ENCODE measurements at regions not wholly inside any gene's neighbourhood (a gene's known extent, or its start where the extent isn't known, plus 50 kb on each side); places are given as distances from the start of the nearest gene placed in this dataset.

DNA sequence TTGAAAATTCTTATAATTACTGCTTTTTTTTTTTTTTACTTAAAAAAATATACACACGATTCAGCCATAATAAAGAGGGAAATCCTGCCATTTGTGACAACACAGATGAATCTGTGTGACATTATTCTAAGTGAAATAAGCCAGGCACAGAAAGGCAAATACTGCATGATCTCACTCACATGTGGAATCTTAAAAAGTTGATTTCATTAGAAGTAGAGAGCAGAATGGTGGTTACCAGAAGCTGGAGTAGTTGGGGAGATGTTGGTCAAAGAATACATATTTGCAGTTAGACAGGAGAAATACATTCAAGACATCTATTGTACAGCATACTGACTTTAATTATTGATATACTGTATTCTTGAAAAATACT, 116.2 kb downstream of the KLF12 start:
- no peaks in the 10 kb centered on the region for H3K9me3 ChIP-seq
- peaks cover 6% of the 10 kb centered on the region for H3K4me1 ChIP-seq
- no peak overlapping the region for H3K4me3 ChIP-seq
- ATAC-seq = no peak
- DNase-seq = no peak
- H3K27ac ChIP-seq = no peak overlapping the region
- no peaks in the 10 kb centered on the region for H3K27me3 ChIP-seq (ENCODE audit: insufficient read depth in 3 of 3, low read length in 2 of 3)
- TF ChIP-seq, protein P1, sequence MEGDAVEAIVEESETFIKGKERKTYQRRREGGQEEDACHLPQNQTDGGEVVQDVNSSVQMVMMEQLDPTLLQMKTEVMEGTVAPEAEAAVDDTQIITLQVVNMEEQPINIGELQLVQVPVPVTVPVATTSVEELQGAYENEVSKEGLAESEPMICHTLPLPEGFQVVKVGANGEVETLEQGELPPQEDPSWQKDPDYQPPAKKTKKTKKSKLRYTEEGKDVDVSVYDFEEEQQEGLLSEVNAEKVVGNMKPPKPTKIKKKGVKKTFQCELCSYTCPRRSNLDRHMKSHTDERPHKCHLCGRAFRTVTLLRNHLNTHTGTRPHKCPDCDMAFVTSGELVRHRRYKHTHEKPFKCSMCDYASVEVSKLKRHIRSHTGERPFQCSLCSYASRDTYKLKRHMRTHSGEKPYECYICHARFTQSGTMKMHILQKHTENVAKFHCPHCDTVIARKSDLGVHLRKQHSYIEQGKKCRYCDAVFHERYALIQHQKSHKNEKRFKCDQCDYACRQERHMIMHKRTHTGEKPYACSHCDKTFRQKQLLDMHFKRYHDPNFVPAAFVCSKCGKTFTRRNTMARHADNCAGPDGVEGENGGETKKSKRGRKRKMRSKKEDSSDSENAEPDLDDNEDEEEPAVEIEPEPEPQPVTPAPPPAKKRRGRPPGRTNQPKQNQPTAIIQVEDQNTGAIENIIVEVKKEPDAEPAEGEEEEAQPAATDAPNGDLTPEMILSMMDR (IDR thresholded peaks at IDR 0.05) = no peak
- WGBS, 3 donors = 92 to 94% (median 93%) methylated on average over 1 of the region's 1 CpG
- no peaks in the 10 kb centered on the region for H3K36me3 ChIP-seq (ENCODE audit: insufficient read depth in 1 of 2, low read depth in 1 of 2)
- intact Hi-C loops (cut with DNase I) = no loop called here

DNA sequence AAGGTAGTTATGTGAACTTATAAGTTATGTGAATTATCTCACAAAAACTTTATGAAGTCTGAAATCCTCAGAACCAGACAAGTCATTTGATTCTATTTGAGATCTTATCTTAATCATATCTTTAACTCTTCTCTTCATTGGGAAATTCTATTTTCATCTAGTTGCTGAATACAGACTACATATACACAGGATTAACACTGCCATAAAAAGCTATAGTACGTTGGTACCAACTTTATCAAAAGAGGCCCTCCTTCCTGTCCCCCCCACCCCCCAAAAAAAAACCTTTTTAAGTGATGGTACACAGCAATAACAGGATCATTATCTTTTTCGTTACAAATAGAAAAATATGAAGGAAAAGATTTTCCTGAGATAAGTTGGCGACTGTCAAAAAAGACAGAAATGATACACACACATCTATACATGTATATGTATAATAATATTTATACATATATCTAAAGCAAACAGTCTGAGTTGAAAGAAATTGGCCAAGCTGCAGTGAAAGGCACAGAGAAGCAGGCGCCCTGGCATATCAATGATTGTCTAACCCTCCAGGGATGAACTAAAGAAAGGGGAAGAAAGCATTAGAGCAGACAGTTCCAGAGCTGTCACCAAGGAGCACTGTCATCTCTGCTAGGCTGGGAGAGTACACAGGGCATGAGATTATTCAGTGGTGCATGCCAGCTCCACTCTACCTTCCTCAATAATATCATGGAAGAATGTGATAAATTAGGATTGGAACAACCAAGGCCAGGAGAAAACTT, 116.7 kb downstream of the KLF12 start:
- ATAC-seq = no peak
- Histone ChIP-seq H3K27ac (no peak overlapping the region), H3K9me3 (no peaks in the 10 kb centered on the region), H3K27me3 (ENCODE audit: insufficient read depth in 3 of 3, low read length in 2 of 3) (no peaks in the 10 kb centered on the region), H3K4me3 (no peak overlapping the region), H3K36me3 (ENCODE audit: insufficient read depth in 1 of 2, low read depth in 1 of 2) (no peaks in the 10 kb centered on the region), H3K4me1 (peaks cover 6% of the 10 kb centered on the region)
- no peak for DNase-seq
- WGBS, 3 donors = 82 to 91% (median 85%) methylated on average over 4 of the region's 4 CpGs
- intact Hi-C loops (cut with DNase I) = no loop called here
- TF ChIP-seq, protein P1 (IDR thresholded peaks at IDR 0.05) = no peak

DNA sequence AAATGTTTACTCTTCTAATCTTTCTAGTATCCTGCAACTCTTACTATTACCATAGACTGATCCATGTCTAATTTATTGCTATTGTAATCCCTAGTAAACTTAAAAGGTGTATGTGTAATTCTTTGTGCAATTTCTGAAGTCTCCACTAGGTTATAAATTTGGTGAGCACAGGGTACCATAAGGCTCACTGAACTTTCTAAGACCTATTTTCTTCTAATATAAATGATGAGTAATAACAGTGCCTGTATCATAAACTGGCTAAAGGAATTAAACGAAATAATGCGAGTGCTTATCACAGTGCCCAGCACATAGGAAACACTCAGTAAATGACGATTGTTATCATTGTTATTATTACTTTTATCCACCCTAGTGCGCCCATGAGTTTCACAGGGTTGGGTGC, 119.1 kb downstream of the KLF12 start:
- 97 to 99% (median 98%) methylated on average over 4 of the region's 4 CpGs for WGBS, 3 donors
- H3K27ac ChIP-seq = no peak overlapping the region
- H3K4me1 ChIP-seq = peaks cover 6% of the 10 kb centered on the region
- DNase-seq (no peak), ATAC-seq (no peak)
- no peaks in the 10 kb centered on the region for H3K36me3 ChIP-seq (ENCODE audit: insufficient read depth in 1 of 2, low read depth in 1 of 2)
- intact Hi-C loops (cut with DNase I) = no loop called here
- H3K4me3 ChIP-seq = no peak overlapping the region
- H3K9me3 ChIP-seq = no peaks in the 10 kb centered on the region
- H3K27me3 ChIP-seq (ENCODE audit: insufficient read depth in 3 of 3, low read length in 2 of 3) = no peaks in the 10 kb centered on the region
- TF ChIP-seq, protein P1 (IDR thresholded peaks at IDR 0.05) = no peak

DNA sequence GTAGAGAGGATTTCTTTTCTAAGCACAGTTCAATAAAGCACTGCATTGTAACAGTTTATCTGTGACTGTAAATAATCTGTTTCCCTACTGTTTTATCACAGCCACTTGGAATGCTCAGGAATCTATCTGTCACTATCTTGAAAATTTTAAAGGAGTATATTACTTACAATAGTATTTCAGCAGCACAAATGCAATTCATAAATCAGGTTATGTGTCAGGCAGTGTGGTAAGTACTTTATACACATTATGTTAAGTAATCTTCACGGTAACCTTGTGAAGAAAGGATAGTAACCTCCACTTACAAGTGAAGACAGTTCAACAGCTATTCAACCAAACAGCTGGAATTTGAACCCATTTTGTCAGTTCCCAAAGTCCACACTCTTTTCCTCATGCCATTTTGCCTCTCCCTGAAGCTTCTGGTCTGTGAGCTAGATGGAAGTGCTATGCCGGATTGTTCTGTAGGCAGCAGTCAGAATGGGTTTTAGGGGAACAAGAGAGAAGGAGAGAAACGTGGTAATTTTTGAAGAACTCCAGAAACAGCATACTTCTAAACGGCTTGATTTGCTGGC, 125.0 kb downstream of the KLF12 start:
- intact Hi-C loops (cut with DNase I) = no loop called here
- no peak for ATAC-seq

More for the DNA sequence above, 125.0 kb downstream of the KLF12 start:
- TF ChIP-seq, protein P1 (IDR thresholded peaks at IDR 0.05) = no peak
- Histone ChIP-seq H3K27ac (no peak overlapping the region), H3K9me3 (no peaks in the 10 kb centered on the region), H3K27me3 (ENCODE audit: insufficient read depth in 3 of 3, low read length in 2 of 3) (no peaks in the 10 kb centered on the region), H3K36me3 (ENCODE audit: insufficient read depth in 1 of 2, low read depth in 1 of 2) (no peaks in the 10 kb centered on the region), H3K4me1 (peaks cover 17% of the 10 kb centered on the region), H3K4me3 (no peak overlapping the region)
- no peak for DNase-seq
- 88 to 95% (median 90%) methylated on average over 4 of the region's 4 CpGs for WGBS, 3 donors
